GM12865 (cell line): ENCODE measurements at regions not wholly inside any gene's neighbourhood (a gene's known extent, or its start where the extent isn't known, plus 50 kb on each side); places are given as distances from the start of the nearest gene placed in this dataset.

Experiments used
- DNase-seq: peaks from one replicate; pipeline ENCODE4 v3.0.0; 2010; ENCODE audit warnings: low read depth
- H3K4me3 ChIP-seq: 2 replicates; pipeline ENCODE4 v1.5.1; 2011; ENCODE audit warnings: mild to moderate bottlenecking, low read depth, low read length, control low read depth
- TF ChIP-seq, protein P1 (sequence below): IDR thresholded peaks from 2 replicates; pipeline ENCODE4 v1.5.1; 2011; ENCODE audit warnings: low read length, control low read depth, low read depth, inconsistent platforms; ENCODE audit not compliant: insufficient read depth; ENCODE audit errors: missing control alignments

DNA sequence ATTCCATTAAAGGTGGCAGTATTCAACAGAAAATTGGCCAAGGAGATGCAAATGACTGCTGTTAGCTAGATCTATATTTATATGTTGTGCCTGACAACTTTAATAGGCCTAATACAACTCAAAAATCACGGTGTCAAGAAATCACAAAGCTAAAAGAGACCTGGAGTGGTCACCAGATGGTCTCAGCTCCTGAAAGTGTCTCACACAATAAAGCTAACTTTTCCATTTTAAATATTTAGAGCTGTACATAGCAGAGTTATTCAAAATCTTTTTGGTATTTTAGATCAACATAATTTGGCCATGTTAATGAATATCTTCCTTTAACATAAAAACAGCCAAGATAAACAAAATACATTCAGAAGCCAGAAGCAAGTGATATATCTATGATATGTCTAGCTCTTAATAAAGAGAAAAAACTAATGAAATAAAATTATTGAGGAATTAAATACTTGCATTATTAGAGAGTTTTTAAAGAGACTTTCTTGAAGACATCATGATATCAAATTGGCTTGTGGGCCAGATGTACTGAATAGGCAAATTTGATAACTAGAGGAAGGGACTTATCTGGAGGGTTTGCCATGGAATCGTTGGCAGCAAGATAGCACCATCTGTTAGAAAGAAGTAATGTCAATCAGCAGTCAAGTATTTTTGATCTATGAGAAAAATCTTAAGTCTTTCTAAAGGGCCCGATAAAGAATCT is 84.9 kb upstream of the SCAF8 start:
- TF ChIP-seq, protein P1, sequence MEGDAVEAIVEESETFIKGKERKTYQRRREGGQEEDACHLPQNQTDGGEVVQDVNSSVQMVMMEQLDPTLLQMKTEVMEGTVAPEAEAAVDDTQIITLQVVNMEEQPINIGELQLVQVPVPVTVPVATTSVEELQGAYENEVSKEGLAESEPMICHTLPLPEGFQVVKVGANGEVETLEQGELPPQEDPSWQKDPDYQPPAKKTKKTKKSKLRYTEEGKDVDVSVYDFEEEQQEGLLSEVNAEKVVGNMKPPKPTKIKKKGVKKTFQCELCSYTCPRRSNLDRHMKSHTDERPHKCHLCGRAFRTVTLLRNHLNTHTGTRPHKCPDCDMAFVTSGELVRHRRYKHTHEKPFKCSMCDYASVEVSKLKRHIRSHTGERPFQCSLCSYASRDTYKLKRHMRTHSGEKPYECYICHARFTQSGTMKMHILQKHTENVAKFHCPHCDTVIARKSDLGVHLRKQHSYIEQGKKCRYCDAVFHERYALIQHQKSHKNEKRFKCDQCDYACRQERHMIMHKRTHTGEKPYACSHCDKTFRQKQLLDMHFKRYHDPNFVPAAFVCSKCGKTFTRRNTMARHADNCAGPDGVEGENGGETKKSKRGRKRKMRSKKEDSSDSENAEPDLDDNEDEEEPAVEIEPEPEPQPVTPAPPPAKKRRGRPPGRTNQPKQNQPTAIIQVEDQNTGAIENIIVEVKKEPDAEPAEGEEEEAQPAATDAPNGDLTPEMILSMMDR = no peak
- H3K4me3 ChIP-seq = no peak overlapping the region
- no peak for DNase-seq

DNA sequence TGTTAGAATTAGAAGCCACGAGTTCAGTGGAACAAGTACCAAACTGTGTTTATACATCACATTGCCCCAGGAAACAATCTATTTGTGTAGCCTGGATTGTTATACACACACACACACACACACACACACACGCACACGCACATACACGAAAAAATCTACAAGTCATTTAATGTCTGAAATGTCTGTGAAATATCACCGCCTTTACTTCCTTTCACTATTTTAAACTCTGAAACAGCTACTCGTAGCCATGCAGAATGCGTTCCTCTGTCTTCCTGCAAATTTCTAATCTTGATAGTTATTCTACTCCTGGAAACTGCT is 84.4 kb upstream of the SCAF8 start:
- TF ChIP-seq, protein P1 = no peak
- no peak for DNase-seq
- H3K4me3 ChIP-seq = no peak overlapping the region

DNA sequence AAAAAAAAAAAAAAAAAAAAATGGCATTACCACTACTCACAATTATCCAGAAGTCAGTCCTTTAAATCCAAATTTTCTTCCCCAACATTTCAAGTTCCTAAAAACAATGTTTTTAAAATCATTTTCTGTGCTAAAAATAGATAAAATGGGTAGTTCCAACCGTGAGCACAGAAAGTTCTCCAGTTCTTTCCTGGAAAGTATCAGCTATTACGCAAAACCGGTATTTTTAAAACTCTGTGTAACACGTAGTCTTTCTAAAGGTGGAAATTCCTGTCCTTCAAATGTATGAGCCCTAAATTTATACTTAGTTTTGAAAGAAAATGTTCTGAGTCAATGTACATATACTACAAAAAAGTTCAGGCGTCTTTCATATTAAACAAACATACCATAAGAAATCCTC is 83.5 kb upstream of the SCAF8 start:
- DNase-seq = no peak
- TF ChIP-seq, protein P1 = no peak
- H3K4me3 ChIP-seq = no peak overlapping the region

DNA sequence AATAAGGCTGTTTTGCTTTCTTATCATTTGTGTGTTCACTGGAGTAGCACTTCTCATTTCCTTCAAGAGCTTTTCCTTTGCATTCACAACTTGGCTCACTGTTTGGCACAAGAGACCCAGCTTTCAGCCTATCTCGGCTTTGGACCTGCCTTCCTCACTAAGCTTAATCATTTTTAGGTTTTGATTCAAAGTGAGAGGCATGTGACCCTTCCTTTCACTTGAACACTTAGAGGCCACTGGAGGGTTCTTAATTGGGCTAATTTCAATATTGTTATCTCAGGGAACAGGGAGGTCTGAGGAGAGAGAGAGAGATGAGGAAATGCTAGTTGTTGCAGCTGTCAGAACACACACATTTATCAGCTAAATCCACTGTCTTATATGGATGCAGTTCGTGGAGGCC is 82.9 kb upstream of the SCAF8 start:
- TF ChIP-seq, protein P1 = no peak
- no peak overlapping the region for H3K4me3 ChIP-seq
- no peak for DNase-seq

DNA sequence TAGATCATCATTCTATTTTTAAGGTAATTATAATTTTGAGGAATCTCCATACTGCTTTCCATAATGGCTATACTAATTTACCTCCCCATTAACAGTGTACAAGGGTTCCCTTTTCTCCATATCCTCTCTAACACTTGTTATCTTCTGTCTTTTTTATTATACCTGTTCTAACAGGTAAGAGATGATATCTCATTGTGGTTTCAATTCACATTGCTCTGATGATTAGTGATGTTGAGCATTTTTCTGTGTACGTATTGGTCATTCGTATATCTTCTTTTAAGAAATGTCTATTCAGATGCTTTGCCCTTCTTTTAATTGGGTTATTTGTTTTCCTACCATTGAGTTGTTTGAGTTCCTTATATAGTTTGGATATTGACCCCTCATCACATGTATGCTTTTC is 81.6 kb upstream of the SCAF8 start:
- TF ChIP-seq, protein P1 = no peak
- DNase-seq = no peak
- no peak overlapping the region for H3K4me3 ChIP-seq

DNA sequence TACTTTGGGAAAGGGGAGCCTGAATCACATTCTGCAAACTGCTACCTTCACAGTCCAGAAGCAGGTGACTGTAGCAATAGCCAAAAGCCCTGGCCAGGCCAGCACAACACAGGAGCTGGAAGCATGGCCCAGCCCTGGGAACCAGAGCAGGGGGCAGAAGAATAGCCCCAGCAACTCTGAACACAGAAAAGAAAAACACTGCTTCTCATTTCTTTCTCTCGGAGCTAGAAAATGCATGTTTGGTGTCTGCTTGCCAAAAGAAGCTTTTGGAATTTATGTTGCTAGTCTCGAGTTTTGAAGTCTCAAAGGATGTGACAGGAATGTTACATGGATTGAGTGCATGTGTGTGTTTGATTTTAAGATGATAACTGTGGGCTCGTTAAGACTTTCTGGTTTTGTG is 79.8 kb upstream of the SCAF8 start:
- DNase-seq = no peak

More for the DNA sequence above, 79.8 kb upstream of the SCAF8 start:
- TF ChIP-seq, protein P1 = no peak
- no peak overlapping the region for H3K4me3 ChIP-seq
